ENCODE measurements at regions not wholly inside any gene's neighbourhood (a gene's known extent, or its start where the extent isn't known, plus 50 kb on each side); places are given as distances from the start of the nearest gene placed in this dataset.

DNA sequence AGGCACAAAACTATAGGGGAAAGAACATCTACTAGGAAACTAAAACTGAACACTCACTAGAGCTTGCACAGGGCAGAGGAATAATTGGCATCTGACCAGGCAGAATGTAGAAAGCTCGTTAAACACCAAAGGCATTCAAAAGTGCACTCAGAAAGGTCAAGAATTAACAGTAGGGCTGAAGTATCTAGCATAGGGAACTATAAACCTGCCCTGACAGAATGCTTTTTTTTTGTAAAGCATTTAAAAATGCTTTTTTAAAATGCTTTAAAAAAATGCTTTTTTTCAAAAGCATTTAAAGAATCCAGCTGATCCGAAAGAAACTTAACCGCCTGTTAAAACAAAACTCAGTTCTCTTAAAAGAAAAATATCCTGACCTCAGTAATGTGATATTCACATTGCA lies 74.6 kb upstream of the EGFR start:
- TF ChIP-seq TAF1 (IDR thresholded peaks at IDR 0.05; ENCODE audit: low read depth, low read length): no peak
- TF ChIP-seq POLR2AphosphoS5 (IDR thresholded peaks at IDR 0.05; ENCODE audit: low read depth, low read length): no peak
